ENCODE measurements at regions not wholly inside any gene's neighbourhood (a gene's known extent, or its start where the extent isn't known, plus 50 kb on each side); places are given as distances from the start of the nearest gene placed in this dataset.

DNA sequence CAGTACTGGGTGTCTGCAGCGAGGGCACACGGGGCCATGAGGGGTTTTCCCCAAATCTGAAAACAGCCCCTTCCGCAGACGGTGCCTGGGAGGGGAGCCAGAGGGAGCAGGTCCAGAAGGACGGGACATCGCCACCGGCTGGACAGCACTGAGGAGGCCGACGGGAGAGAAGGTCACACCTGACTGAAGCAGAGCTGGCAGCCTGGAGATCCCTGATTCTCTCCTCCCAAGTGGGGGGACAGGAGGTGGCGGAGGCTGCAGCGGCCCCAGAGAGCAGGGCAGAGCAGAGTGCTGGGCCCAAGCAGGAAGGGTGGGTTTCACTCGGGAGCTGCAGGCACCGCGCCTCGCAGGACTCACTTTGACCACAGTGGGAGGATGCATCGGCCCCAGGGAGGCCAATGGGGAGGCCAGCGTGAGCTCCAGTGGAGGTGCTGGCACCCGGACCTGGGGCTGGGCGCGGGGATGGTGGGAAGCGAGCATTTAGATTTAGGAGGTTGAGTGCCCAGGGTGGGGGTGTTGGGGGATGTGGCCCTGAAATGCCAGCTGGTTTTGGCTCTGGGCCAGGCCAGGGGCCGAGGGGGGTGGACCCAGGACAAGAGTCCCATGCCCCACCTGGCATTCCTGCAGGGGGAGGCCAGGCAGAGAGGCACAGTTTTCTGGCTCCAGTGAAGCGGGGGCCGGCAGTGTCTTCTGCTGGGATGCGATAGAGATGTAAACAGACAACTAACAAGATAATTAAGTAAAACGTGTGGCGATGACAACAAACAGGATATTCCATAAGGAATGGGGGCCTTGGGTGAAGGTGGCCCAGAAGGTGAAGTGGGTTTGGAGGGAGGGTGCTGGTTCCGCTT is 92.3 kb upstream of the FGF3 start:
- Histone ChIP-seq H3K79me2 (ENCODE audit: insufficient read depth, low read length) (no peaks in the 10 kb centered on the region), H3K9me2 (ENCODE audit: low read depth, low read length) (no peaks in the 10 kb centered on the region), H2AFZ (ENCODE audit: low read length) (no peak overlapping the region), H3K4me1 (ENCODE audit: insufficient read depth, low read length, severe bottlenecking) (no peaks in the 10 kb centered on the region), H3K36me3 (ENCODE audit: insufficient read depth, low read length) (no peaks in the 10 kb centered on the region), H3K27ac (ENCODE audit: low read depth, low read length, poor library complexity, severe bottlenecking) (no peak overlapping the region), H3K4me3 (ENCODE audit: low read depth, low read length, poor library complexity, severe bottlenecking) (no peak overlapping the region), H3K4me2 (ENCODE audit: low read length) (no peak overlapping the region), H3K27me3 (ENCODE audit: insufficient read depth, low read length) (no peaks in the 10 kb centered on the region), H4K20me1 (ENCODE audit: insufficient read depth, low read length) (no peaks in the 10 kb centered on the region), H3K9ac (ENCODE audit: low read length) (no peak overlapping the region), H3F3A (ENCODE audit: insufficient read depth, low read length) (no peaks in the 10 kb centered on the region), H3K9me3 (ENCODE audit: low read length) (no peaks in the 10 kb centered on the region)
- TF ChIP-seq CTCF (IDR thresholded peaks at IDR 0.05; ENCODE audit: low read length): no peak
- no peak for TF ChIP-seq EZH2 (IDR thresholded peaks at IDR 0.05; ENCODE audit: borderline replicate concordance, low read length)

GRCh38 chr11:69912161-69912910 is 93.1 kb upstream of the FGF3 start:
- Histone ChIP-seq H3K4me2 (ENCODE audit: low read length) (no peak overlapping the region), H3K79me2 (ENCODE audit: insufficient read depth, low read length) (no peaks in the 10 kb centered on the region), H3K27me3 (ENCODE audit: insufficient read depth, low read length) (no peaks in the 10 kb centered on the region), H3K9me2 (ENCODE audit: low read depth, low read length) (no peaks in the 10 kb centered on the region), H3K4me3 (ENCODE audit: low read depth, low read length, poor library complexity, severe bottlenecking) (no peak overlapping the region), H4K20me1 (ENCODE audit: insufficient read depth, low read length) (no peaks in the 10 kb centered on the region), H3F3A (ENCODE audit: insufficient read depth, low read length) (no peaks in the 10 kb centered on the region), H3K27ac (ENCODE audit: low read depth, low read length, poor library complexity, severe bottlenecking) (no peak overlapping the region), H3K36me3 (ENCODE audit: insufficient read depth, low read length) (no peaks in the 10 kb centered on the region), H3K9me3 (ENCODE audit: low read length) (no peaks in the 10 kb centered on the region), H3K4me1 (ENCODE audit: insufficient read depth, low read length, severe bottlenecking) (no peaks in the 10 kb centered on the region), H2AFZ (ENCODE audit: low read length) (no peak overlapping the region), H3K9ac (ENCODE audit: low read length) (no peak overlapping the region)
- TF ChIP-seq CTCF (IDR thresholded peaks at IDR 0.05; ENCODE audit: low read length): no peak
- TF ChIP-seq EZH2 (IDR thresholded peaks at IDR 0.05; ENCODE audit: borderline replicate concordance, low read length): no peak

DNA sequence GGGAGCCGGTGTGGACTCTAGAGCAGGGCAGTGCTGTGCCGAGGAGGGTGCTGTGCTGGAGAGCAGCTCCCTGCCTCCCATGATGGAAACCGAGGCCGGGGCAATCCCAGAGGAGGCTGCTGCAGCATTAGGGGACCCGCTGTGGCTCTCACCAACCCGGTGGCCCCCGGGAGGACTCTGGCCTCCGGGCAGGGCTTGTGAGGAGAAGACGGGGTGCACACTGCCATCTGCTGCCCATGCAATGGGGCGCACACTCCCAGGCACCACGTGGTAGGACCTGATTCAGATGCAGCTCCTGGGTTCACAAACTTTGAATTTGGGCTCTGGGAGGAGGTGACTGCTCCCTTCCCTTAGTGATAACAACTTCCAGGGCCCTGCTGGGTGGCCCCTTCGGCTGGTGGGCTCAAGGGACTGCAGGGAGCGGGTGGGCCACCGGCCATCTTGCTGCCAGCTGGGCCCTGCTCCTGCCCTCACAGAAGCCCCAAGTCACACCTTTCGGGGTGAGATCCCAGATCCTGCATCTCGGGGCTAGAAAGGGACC is 93.8 kb upstream of the FGF3 start:
- Histone ChIP-seq H3K4me1 (ENCODE audit: insufficient read depth, low read length, severe bottlenecking) (no peaks in the 10 kb centered on the region), H3F3A (ENCODE audit: insufficient read depth, low read length) (no peaks in the 10 kb centered on the region)

More for the DNA sequence above, 93.8 kb upstream of the FGF3 start:
- Histone ChIP-seq H3K9me3 (ENCODE audit: low read length) (no peaks in the 10 kb centered on the region), H3K4me2 (ENCODE audit: low read length) (no peak overlapping the region), H3K4me3 (ENCODE audit: low read depth, low read length, poor library complexity, severe bottlenecking) (no peak overlapping the region), H3K36me3 (ENCODE audit: insufficient read depth, low read length) (no peaks in the 10 kb centered on the region), H4K20me1 (ENCODE audit: insufficient read depth, low read length) (no peaks in the 10 kb centered on the region), H2AFZ (ENCODE audit: low read length) (no peak overlapping the region), H3K27ac (ENCODE audit: low read depth, low read length, poor library complexity, severe bottlenecking) (no peak overlapping the region), H3K79me2 (ENCODE audit: insufficient read depth, low read length) (no peaks in the 10 kb centered on the region), H3K27me3 (ENCODE audit: insufficient read depth, low read length) (no peaks in the 10 kb centered on the region), H3K9me2 (ENCODE audit: low read depth, low read length) (no peaks in the 10 kb centered on the region), H3K9ac (ENCODE audit: low read length) (no peak overlapping the region)
- TF ChIP-seq EZH2 (IDR thresholded peaks at IDR 0.05; ENCODE audit: borderline replicate concordance, low read length) (no peak), CTCF (IDR thresholded peaks at IDR 0.05; ENCODE audit: low read length) (no peak)

All from OCI-LY1 (cell line).